VCaP (cell line): ENCODE measurements at regions not wholly inside any gene's neighbourhood (a gene's known extent, or its start where the extent isn't known, plus 50 kb on each side); places are given as distances from the start of the nearest gene placed in this dataset.

Experiments used
- H3K27ac ChIP-seq: fragments of 450-650 bp; 2 replicates; pipeline ENCODE4 v1.5.1; 2017
- CTCF ChIP-seq: fragments of 450-650 bp; conservative IDR thresholded peaks from 2 replicates; pipeline ENCODE4 v1.5.1; 2017; ENCODE audit warnings: mild to moderate bottlenecking, moderate library complexity

- no peak for TF ChIP-seq CTCF
- H3K27ac ChIP-seq = peak overlapping the region; percentile 72
Measured at GRCh38 chr4:145333786-145334185, 147.9 kb upstream of the SMAD1 start.

GRCh38 chr4:145326491-145326890 lies 146.1 kb upstream of the OTUD4 start:
- TF ChIP-seq CTCF = no peak
- H3K27ac ChIP-seq = no peak overlapping the region

GRCh38 chr4:145324161-145324560 lies 143.8 kb upstream of the OTUD4 start:
- TF ChIP-seq CTCF = no peak
- no peak overlapping the region for H3K27ac ChIP-seq

- H3K27ac ChIP-seq = no peak overlapping the region
- TF ChIP-seq CTCF = no peak
Measured at GRCh38 chr4:145320294-145320693, 139.9 kb upstream of the OTUD4 start.

- H3K27ac ChIP-seq = no peak overlapping the region
- TF ChIP-seq CTCF = no peak
Measured at GRCh38 chr4:145319751-145320150, 139.4 kb upstream of the OTUD4 start.

- TF ChIP-seq CTCF = no peak
- no peak overlapping the region for H3K27ac ChIP-seq
Measured at GRCh38 chr4:145316897-145317574, 136.6 kb upstream of the OTUD4 start.

GRCh38 chr4:145315811-145316225 lies 135.4 kb upstream of the OTUD4 start:
- no peak overlapping the region for H3K27ac ChIP-seq
- no peak for TF ChIP-seq CTCF
